Prostate gland (tissue), 2 donors: ENCODE measurements at regions not wholly inside any gene's neighbourhood (a gene's known extent, or its start where the extent isn't known, plus 50 kb on each side); places are given as distances from the start of the nearest gene placed in this dataset.

Experiments
- DNase-seq: peaks from one replicate; pipeline ENCODE4 v3.0.0-alpha.2; 2019; ENCODE audit warnings: low spot score
- H3K27ac ChIP-seq, 2 donors: fragments of 200-600 bp; sonication (generic); 2 replicates each; pipeline ENCODE4 v1.5.1; 2017 to 2019
- H3K27me3 ChIP-seq: fragments of 200-600 bp; sonication (generic); replicated peaks from 2 replicates; pipeline ENCODE4 v1.5.1; 2019; ENCODE audit not compliant: insufficient read depth
- H3K36me3 ChIP-seq, 2 donors: fragments of 200-600 bp; sonication (generic); 1 replicate in 1 of 2; 2 replicates in 1 of 2; pipeline versions ENCODE4 v1.5.1 to v1.8.1; 2017 to 2019
- H3K4me1 ChIP-seq: fragments of 200-600 bp; sonication (generic); replicated peaks from 2 replicates; pipeline ENCODE4 v1.5.1; 2019
- H3K4me3 ChIP-seq, 2 donors: fragments of 200-600 bp; sonication (generic); 2 replicates each; pipeline ENCODE4 v1.5.1; 2017 to 2019
- H3K9me3 ChIP-seq: fragments of 200-600 bp; sonication (generic); 2 replicates; pipeline ENCODE4 v1.5.1; 2017
- CTCF ChIP-seq, 4 experiments: fragments of 200-600 bp in 2 of 4; fragments of 450-650 bp in 2 of 4; sonication (generic) in 2 of 4; IDR thresholded peaks; 1 replicate in 3 of 4; 2 replicates in 1 of 4; pipeline ENCODE4 v1.5.1; 2016 to 2019; ENCODE audit warnings: antibody characterized with exemption in 4 of 4, mild to moderate bottlenecking in 2 of 4, moderate library complexity in 2 of 4
- POLR2A ChIP-seq: fragments of 450-650 bp; IDR thresholded peaks from one replicate; pipeline ENCODE4 v1.6.1; 2016; ENCODE audit warnings: antibody characterized with exemption, mild to moderate bottlenecking
- POLR2AphosphoS5 ChIP-seq: sonication (generic); formaldehyde crosslinking; IDR thresholded peaks from one replicate; pipeline ENCODE4 v1.6.1; 2017; ENCODE audit warnings: antibody characterized with exemption
- WGBS: methylation state at CpG from one replicate; pipeline ENCODE4 v1.1.5; 2018; 5-methylcytosine and 5-hydroxymethylcytosine counted together
- intact Hi-C: fragments of 100-400 bp; cut with DNase I; formaldehyde crosslinking; loops from one replicate; pipeline ENCODE4 v1.14.2; 2022

- H3K4me3 ChIP-seq = no peak overlapping the region
- H3K27ac ChIP-seq = no peak overlapping the region
- no peak for DNase-seq
- H3K9me3 ChIP-seq = no peaks in the 10 kb centered on the region
- H3K4me1 ChIP-seq = no peaks in the 10 kb centered on the region
- H3K36me3 ChIP-seq = no peaks in the 10 kb centered on the region
- 73% methylated on average over 1 of the region's 1 CpG for WGBS
- intact Hi-C loops = no loop called here
- TF ChIP-seq CTCF (IDR thresholded peaks at IDR 0.05) (no peak), POLR2A (no peak), POLR2AphosphoS5 (no peak)
- H3K27me3 ChIP-seq = no peaks in the 10 kb centered on the region
Measured at GRCh38 chr7:22670422-22670815, 56.6 kb upstream of the IL6 start.

- intact Hi-C loops = no loop called here
- H3K36me3 ChIP-seq = no peaks in the 10 kb centered on the region
- H3K27ac ChIP-seq = no peak overlapping the region
- H3K4me1 ChIP-seq = no peaks in the 10 kb centered on the region
- H3K27me3 ChIP-seq = no peaks in the 10 kb centered on the region
- no peak overlapping the region for H3K4me3 ChIP-seq
- no peak for DNase-seq
- H3K9me3 ChIP-seq = no peaks in the 10 kb centered on the region
- WGBS = 87% methylated on average over 5 of the region's 5 CpGs
- TF ChIP-seq POLR2A (no peak), POLR2AphosphoS5 (no peak), CTCF (IDR thresholded peaks at IDR 0.05) (no peak)
Measured at GRCh38 chr7:22669692-22670421, 57.1 kb upstream of the IL6 start.

GRCh38 chr7:22668971-22669401 lies 58.0 kb upstream of the IL6 start:
- 92% methylated on average over 3 of the region's 3 CpGs for WGBS
- Histone ChIP-seq H3K27me3 (no peaks in the 10 kb centered on the region), H3K27ac (no peak overlapping the region), H3K4me1 (no peaks in the 10 kb centered on the region), H3K36me3 (no peaks in the 10 kb centered on the region), H3K9me3 (no peaks in the 10 kb centered on the region), H3K4me3 (no peak overlapping the region)
- DNase-seq = no peak
- TF ChIP-seq CTCF (IDR thresholded peaks at IDR 0.05) = no peak
- TF ChIP-seq POLR2AphosphoS5 = no peak
- TF ChIP-seq POLR2A = no peak
- intact Hi-C loops = no loop called here

DNA sequence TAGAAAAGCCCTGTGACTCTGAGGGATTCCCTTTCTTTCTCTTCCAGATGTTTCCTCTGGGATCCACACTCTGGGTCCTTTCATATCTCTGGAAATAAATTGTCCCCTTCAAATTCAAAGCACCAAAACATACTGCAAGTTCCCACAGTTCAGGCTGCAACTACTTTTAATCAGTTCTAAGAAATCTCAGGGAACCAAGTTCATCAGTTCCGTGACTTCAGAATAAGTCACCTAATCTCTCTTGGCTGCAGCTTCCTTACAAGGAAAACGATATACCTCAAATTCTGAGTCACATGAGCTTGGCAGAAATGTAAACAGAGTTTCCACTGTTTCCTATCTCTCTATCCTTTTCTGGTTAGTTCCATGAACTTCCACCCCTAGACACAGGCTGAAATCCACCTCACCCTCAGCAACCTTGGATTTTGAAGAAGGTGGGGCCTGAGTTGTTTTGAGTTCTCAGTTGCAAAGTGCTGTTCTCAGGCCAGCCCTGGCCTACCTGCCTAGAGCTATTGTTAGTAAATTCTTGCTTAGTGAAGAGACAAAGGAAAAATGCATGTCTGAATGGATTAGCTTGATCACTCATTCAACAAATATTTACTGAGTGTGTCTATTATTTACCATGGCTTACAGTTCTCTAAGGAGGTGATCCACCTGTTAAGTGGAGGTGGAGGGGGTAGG lies 59.3 kb upstream of the IL6 start:
- Histone ChIP-seq H3K36me3 (no peaks in the 10 kb centered on the region), H3K27ac (no peak overlapping the region), H3K4me1 (no peaks in the 10 kb centered on the region), H3K27me3 (no peaks in the 10 kb centered on the region), H3K4me3 (no peak overlapping the region), H3K9me3 (no peaks in the 10 kb centered on the region)
- intact Hi-C loops = no loop called here
- DNase-seq = no peak
- 65% methylated on average over 2 of the region's 2 CpGs for WGBS
- TF ChIP-seq POLR2AphosphoS5 = no peak
- no peak for TF ChIP-seq POLR2A
- TF ChIP-seq CTCF (IDR thresholded peaks at IDR 0.05) = no peak

- intact Hi-C loops = no loop called here
- no peak for DNase-seq
- H3K4me1 ChIP-seq = no peaks in the 10 kb centered on the region
- H3K27me3 ChIP-seq = no peaks in the 10 kb centered on the region
- no peak overlapping the region for H3K4me3 ChIP-seq
- WGBS = 94% methylated on average over 13 of the region's 13 CpGs
- no peak overlapping the region for H3K27ac ChIP-seq
- no peaks in the 10 kb centered on the region for H3K9me3 ChIP-seq
- TF ChIP-seq POLR2AphosphoS5 = no peak
- no peak for TF ChIP-seq CTCF (IDR thresholded peaks at IDR 0.05)
- no peak for TF ChIP-seq POLR2A
- no peaks in the 10 kb centered on the region for H3K36me3 ChIP-seq
Measured at GRCh38 chr7:22667187-22667561, 59.8 kb upstream of the IL6 start.
